HEK293 (cell line): ENCODE measurements at regions not wholly inside any gene's neighbourhood (a gene's known extent, or its start where the extent isn't known, plus 50 kb on each side); places are given as distances from the start of the nearest gene placed in this dataset.

ENCODE experiments used
- CTCF ChIA-PET: fragments of 350-600 bp; formaldehyde crosslinking; extraction: SDS; loops from one replicate; lab custom pipeline; 2021; ENCODE audit warnings: antibody characterized with exemption; lab: Yijun Ruan, JAX
- POLR2A ChIA-PET: fragments of 300-600 bp; formaldehyde crosslinking; extraction: SDS; loops from one replicate; lab custom pipeline; 2020; ENCODE audit warnings: antibody characterized with exemption, inconsistent platforms; lab: Yijun Ruan, JAX
- H3K27ac ChIP-seq: fragments of 200-500 bp; sonication (Bioruptor generic); 2 replicates; pipeline ENCODE4 v1.5.1; 2014; ENCODE audit warnings: low read depth, low read length, control low read depth, inconsistent platforms; ENCODE audit errors: extremely low read depth
- H3K36me3 ChIP-seq, 2 experiments: fragments of 200-500 bp in 1 of 2; sonication (Bioruptor generic) in 1 of 2; 1 replicate in 1 of 2; 2 replicates in 1 of 2; pipeline ENCODE4 v1.5.1; 2014 to 2017; ENCODE audit warnings: inconsistent platforms in 2 of 2, low read length in 2 of 2; ENCODE audit not compliant: control insufficient read depth in 2 of 2, insufficient read depth in 1 of 2
- H3K4me1 ChIP-seq: fragments of 200-500 bp; sonication (Bioruptor generic); 2 replicates; pipeline ENCODE4 v1.5.1; 2014; ENCODE audit warnings: mild to moderate bottlenecking, low read length, inconsistent platforms; ENCODE audit not compliant: control insufficient read depth, insufficient read depth
- H3K4me3 ChIP-seq: 2 replicates; pipeline ENCODE4 v1.5.1; 2011; ENCODE audit warnings: low read depth, mild to moderate bottlenecking, control low read depth, low read length, moderate library complexity
- H3K9me3 ChIP-seq: fragments of 200-500 bp; sonication (Bioruptor generic); 2 replicates; pipeline ENCODE4 v1.5.1; 2014; ENCODE audit warnings: low read depth, low read length, inconsistent platforms; ENCODE audit not compliant: control insufficient read depth, insufficient read depth
- IKZF3 ChIP-seq: fragments of 450-650 bp; IDR thresholded peaks from 2 replicates; pipeline ENCODE4 v1.5.0; 2018; ENCODE audit warnings: missing biosample characterization, mild to moderate bottlenecking, missing genetic modification characterization, moderate library complexity
- KLF10 ChIP-seq: fragments of 450-650 bp; IDR thresholded peaks from 2 replicates; pipeline ENCODE4 v1.5.1; 2018; ENCODE audit warnings: missing biosample characterization, mild to moderate bottlenecking, missing genetic modification characterization
- KLF9 ChIP-seq: fragments of 450-650 bp; formaldehyde crosslinking; IDR thresholded peaks from 2 replicates; pipeline ENCODE4 v1.5.1; 2016; ENCODE audit warnings: missing biosample characterization, missing genetic modification characterization, low read depth
- OSR2 ChIP-seq: fragments of 450-650 bp; formaldehyde crosslinking; IDR thresholded peaks from 2 replicates; pipeline ENCODE4 v1.5.1; 2016; ENCODE audit warnings: missing biosample characterization, missing genetic modification characterization
- PRDM1 ChIP-seq: fragments of 450-650 bp; formaldehyde crosslinking; IDR thresholded peaks from 2 replicates; pipeline ENCODE4; 2016; ENCODE audit warnings: missing biosample characterization, missing genetic modification characterization
- SALL2 ChIP-seq: fragments of 450-650 bp; formaldehyde crosslinking; IDR thresholded peaks from 2 replicates; pipeline ENCODE4 v1.5.0; 2017; ENCODE audit warnings: missing biosample characterization, mild to moderate bottlenecking, missing genetic modification characterization, borderline replicate concordance
- WT1 ChIP-seq: fragments of 450-650 bp; formaldehyde crosslinking; IDR thresholded peaks from 2 replicates; pipeline ENCODE4 v1.5.1; 2016; ENCODE audit warnings: missing biosample characterization, missing genetic modification characterization
- YY2 ChIP-seq: fragments of 450-650 bp; formaldehyde crosslinking; IDR thresholded peaks from 2 replicates; pipeline ENCODE4 v1.5.1; 2016; ENCODE audit warnings: missing biosample characterization, missing genetic modification characterization
- ZFHX2 ChIP-seq: fragments of 450-650 bp; formaldehyde crosslinking; conservative IDR thresholded peaks from 2 replicates; pipeline ENCODE4 v1.5.1; 2016; ENCODE audit warnings: missing biosample characterization, missing genetic modification characterization
- ZNF16 ChIP-seq: fragments of 450-650 bp; formaldehyde crosslinking; IDR thresholded peaks from 2 replicates; pipeline ENCODE4 v1.5.1; 2016; ENCODE audit warnings: low read depth, missing biosample characterization, missing genetic modification characterization
- ZNF169 ChIP-seq: fragments of 450-650 bp; formaldehyde crosslinking; IDR thresholded peaks from 2 replicates; pipeline ENCODE4 v1.5.1; 2016; ENCODE audit warnings: missing biosample characterization, missing genetic modification characterization
- ZNF274 ChIP-seq, 2 experiments: fragments of 200-500 bp in 1 of 2; fragments of 450-650 bp in 1 of 2; sonication (Bioruptor generic) in 1 of 2; formaldehyde crosslinking in 1 of 2; IDR thresholded peaks; 2 replicates each; pipeline versions ENCODE4 v1.5.1 to v1.6.1; 2014 to 2016; ENCODE audit warnings: borderline replicate concordance in 1 of 2, inconsistent platforms in 1 of 2, low read length in 1 of 2, missing biosample characterization in 1 of 2, missing genetic modification characterization in 1 of 2
- ZNF292 ChIP-seq: fragments of 450-650 bp; formaldehyde crosslinking; IDR thresholded peaks from 2 replicates; pipeline ENCODE4 v1.5.1; 2016; ENCODE audit warnings: low read depth, missing biosample characterization, missing genetic modification characterization, borderline replicate concordance
- ZNF394 ChIP-seq: fragments of 450-650 bp; formaldehyde crosslinking; IDR thresholded peaks from 2 replicates; pipeline ENCODE4 v1.5.1; 2016; ENCODE audit warnings: missing biosample characterization, missing genetic modification characterization, mild to moderate bottlenecking, moderate library complexity, borderline replicate concordance
- ZNF544 ChIP-seq: fragments of 450-650 bp; formaldehyde crosslinking; IDR thresholded peaks from 2 replicates; pipeline ENCODE4 v1.5.0; 2017; ENCODE audit warnings: missing biosample characterization, missing genetic modification characterization
- ZNF596 ChIP-seq: fragments of 450-650 bp; IDR thresholded peaks from 2 replicates; pipeline ENCODE4 v1.5.0; 2018; ENCODE audit warnings: missing biosample characterization, mild to moderate bottlenecking, missing genetic modification characterization, moderate library complexity
- ZNF747 ChIP-seq: fragments of 450-650 bp; formaldehyde crosslinking; IDR thresholded peaks from 2 replicates; pipeline ENCODE4 v1.5.1; 2016; ENCODE audit warnings: missing biosample characterization, missing genetic modification characterization
- TF ChIP-seq, protein P1 (sequence below): fragments of 450-650 bp; formaldehyde crosslinking; IDR thresholded peaks from 2 replicates; pipeline ENCODE4 v1.5.1; 2016; ENCODE audit warnings: missing biosample characterization, missing genetic modification characterization
- TF ChIP-seq, protein P2 (sequence below): fragments of 450-650 bp; formaldehyde crosslinking; IDR thresholded peaks from 2 replicates; pipeline ENCODE4 v1.5.1; 2016; ENCODE audit warnings: missing biosample characterization, missing genetic modification characterization
- TF ChIP-seq, protein P3 (sequence below): fragments of 450-650 bp; formaldehyde crosslinking; conservative IDR thresholded peaks from 2 replicates; pipeline ENCODE4 v1.5.1; 2016; ENCODE audit warnings: low read depth, missing biosample characterization, missing genetic modification characterization
- TF ChIP-seq, protein P4 (sequence below): fragments of 450-650 bp; formaldehyde crosslinking; IDR thresholded peaks from 2 replicates; pipeline ENCODE4 v1.5.1; 2016; ENCODE audit warnings: missing biosample characterization, missing genetic modification characterization
- TF ChIP-seq, protein P5 (sequence below): fragments of 450-650 bp; formaldehyde crosslinking; IDR thresholded peaks from 2 replicates; pipeline ENCODE4 v1.5.0; 2017; ENCODE audit warnings: missing biosample characterization, missing genetic modification characterization, borderline replicate concordance

DNA sequence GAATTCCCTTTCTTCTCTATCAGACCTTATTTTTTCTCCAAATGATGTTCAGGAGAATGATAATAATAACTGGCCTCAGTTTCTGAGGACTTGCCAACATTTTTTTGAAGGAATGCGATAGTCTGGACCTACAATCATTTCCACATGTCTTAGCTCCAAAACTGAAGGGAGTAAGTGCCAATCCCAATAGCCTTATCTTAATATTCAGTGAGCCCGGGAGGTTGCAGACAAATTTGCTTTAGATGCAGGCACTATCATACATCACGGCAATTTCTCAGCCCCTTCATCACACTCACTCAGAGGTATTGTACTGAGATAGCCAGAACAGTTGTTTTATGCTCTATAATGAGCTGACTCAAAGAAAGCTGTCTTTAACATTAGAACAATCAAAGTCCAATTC, 796.9 kb downstream of the ADGRL2 start:
- Histone ChIP-seq H3K4me1 (no peaks in the 10 kb centered on the region), H3K4me3 (no peak overlapping the region), H3K36me3 (no peaks in the 10 kb centered on the region)
- POLR2A ChIA-PET: no interaction called here
- CTCF ChIA-PET: interaction anchor here (0.6 kb wide), 1 partner anchor 511 kb away, joined by 3 read pairs; no protein-coding TSS in a partner anchor
- TF ChIP-seq ZNF169 (tag by site-specific recombination) (no peak), ZNF274 (IDR thresholded peaks at IDR 0.05; ENCODE audit: low read length) (no peak), ZNF274 (tag by site-specific recombination; IDR thresholded peaks at IDR 0.05; ENCODE audit: borderline replicate concordance) (no peak), ZFHX2 (tag by site-specific recombination) (no peak), PRDM1 (tag by site-specific recombination) (no peak), ZNF747 (no peak), ZNF16 (tag by site-specific recombination) (no peak), YY2 (tag by site-specific recombination) (no peak)
- TF ChIP-seq, protein P1, sequence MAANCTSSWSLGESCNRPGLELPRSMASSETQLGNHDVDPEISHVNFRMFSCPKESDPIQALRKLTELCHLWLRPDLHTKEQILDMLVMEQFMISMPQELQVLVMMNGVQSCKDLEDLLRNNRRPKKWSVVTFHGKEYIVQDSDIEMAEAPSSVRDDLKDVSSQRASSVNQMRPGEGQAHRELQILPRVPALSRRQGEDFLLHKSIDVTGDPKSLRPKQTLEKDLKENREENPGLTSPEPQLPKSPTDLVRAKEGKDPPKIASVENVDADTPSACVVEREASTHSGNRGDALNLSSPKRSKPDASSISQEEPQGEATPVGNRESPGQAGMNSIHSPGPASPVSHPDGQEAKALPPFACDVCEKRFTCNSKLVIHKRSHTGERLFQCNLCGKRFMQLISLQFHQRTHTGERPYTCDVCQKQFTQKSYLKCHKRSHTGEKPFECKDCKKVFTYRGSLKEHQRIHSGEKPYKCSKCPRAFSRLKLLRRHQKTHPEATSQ (tag by site-specific recombination): no peak
- TF ChIP-seq, all 188 proteins: peak for 0
- H3K9me3 ChIP-seq: no peaks in the 10 kb centered on the region
- H3K27ac ChIP-seq: no peak overlapping the region

DNA sequence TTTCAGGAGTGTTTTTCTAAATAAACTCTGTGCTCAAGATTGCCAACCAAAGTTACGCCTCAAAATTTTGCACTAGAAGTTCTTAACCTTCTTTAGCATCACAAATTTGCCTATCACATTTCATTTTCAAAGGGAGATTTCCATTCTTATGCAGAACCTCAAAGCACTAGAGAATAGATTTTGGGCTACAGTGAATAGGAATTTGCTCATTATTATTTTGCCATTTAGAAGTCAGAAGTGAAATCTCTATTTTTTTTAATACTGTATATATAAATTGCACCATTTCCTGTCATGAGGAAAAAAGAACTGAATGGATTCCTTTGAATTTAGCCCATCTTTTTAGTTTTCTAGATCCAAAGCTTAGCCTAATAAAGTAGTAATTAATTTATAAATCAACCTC, 796.4 kb downstream of the ADGRL2 start:
- POLR2A ChIA-PET: no interaction called here
- H3K4me3 ChIP-seq: no peak overlapping the region
- no peaks in the 10 kb centered on the region for H3K36me3 ChIP-seq
- TF ChIP-seq, protein P2, sequence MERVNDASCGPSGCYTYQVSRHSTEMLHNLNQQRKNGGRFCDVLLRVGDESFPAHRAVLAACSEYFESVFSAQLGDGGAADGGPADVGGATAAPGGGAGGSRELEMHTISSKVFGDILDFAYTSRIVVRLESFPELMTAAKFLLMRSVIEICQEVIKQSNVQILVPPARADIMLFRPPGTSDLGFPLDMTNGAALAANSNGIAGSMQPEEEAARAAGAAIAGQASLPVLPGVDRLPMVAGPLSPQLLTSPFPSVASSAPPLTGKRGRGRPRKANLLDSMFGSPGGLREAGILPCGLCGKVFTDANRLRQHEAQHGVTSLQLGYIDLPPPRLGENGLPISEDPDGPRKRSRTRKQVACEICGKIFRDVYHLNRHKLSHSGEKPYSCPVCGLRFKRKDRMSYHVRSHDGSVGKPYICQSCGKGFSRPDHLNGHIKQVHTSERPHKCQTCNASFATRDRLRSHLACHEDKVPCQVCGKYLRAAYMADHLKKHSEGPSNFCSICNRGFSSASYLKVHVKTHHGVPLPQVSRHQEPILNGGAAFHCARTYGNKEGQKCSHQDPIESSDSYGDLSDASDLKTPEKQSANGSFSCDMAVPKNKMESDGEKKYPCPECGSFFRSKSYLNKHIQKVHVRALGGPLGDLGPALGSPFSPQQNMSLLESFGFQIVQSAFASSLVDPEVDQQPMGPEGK (tag by site-specific recombination): no peak
- TF ChIP-seq KLF9 (tag by site-specific recombination): no peak
- TF ChIP-seq ZNF596 (tag by site-specific recombination): no peak
- no peak for TF ChIP-seq OSR2 (tag by site-specific recombination)
- TF ChIP-seq, protein P3, sequence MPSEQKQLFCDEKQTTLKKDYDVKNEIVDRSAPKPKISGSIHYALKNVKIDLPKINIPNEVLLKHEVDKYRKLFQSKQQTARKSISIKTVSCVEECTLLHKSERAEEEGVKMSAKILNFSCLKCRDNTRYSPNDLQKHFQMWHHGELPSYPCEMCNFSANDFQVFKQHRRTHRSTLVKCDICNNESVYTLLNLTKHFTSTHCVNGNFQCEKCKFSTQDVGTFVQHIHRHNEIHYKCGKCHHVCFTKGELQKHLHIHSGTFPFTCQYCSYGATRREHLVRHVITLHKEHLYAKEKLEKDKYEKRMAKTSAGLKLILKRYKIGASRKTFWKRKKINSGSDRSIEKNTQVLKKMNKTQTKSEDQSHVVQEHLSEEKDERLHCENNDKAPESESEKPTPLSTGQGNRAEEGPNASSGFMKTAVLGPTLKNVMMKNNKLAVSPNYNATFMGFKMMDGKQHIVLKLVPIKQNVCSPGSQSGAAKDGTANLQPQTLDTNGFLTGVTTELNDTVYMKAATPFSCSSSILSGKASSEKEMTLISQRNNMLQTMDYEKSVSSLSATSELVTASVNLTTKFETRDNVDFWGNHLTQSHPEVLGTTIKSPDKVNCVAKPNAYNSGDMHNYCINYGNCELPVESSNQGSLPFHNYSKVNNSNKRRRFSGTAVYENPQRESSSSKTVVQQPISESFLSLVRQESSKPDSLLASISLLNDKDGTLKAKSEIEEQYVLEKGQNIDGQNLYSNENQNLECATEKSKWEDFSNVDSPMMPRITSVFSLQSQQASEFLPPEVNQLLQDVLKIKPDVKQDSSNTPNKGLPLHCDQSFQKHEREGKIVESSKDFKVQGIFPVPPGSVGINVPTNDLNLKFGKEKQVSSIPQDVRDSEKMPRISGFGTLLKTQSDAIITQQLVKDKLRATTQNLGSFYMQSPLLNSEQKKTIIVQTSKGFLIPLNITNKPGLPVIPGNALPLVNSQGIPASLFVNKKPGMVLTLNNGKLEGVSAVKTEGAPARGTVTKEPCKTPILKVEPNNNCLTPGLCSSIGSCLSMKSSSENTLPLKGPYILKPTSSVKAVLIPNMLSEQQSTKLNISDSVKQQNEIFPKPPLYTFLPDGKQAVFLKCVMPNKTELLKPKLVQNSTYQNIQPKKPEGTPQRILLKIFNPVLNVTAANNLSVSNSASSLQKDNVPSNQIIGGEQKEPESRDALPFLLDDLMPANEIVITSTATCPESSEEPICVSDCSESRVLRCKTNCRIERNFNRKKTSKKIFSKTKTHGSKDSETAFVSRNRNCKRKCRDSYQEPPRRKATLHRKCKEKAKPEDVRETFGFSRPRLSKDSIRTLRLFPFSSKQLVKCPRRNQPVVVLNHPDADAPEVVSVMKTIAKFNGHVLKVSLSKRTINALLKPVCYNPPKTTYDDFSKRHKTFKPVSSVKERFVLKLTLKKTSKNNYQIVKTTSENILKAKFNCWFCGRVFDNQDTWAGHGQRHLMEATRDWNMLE (tag by site-specific recombination): no peak
- TF ChIP-seq, protein P4, sequence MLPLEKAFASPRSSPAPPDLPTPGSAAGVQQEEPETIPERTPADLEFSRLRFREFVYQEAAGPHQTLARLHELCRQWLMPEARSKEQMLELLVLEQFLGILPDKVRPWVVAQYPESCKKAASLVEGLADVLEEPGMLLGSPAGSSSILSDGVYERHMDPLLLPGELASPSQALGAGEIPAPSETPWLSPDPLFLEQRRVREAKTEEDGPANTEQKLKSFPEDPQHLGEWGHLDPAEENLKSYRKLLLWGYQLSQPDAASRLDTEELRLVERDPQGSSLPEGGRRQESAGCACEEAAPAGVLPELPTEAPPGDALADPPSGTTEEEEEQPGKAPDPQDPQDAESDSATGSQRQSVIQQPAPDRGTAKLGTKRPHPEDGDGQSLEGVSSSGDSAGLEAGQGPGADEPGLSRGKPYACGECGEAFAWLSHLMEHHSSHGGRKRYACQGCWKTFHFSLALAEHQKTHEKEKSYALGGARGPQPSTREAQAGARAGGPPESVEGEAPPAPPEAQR: no peak
- no peak for TF ChIP-seq IKZF3 (tag by site-specific recombination)
- no peak for TF ChIP-seq KLF10 (tag by site-specific recombination)
- TF ChIP-seq WT1: no peak
- TF ChIP-seq, protein P5, sequence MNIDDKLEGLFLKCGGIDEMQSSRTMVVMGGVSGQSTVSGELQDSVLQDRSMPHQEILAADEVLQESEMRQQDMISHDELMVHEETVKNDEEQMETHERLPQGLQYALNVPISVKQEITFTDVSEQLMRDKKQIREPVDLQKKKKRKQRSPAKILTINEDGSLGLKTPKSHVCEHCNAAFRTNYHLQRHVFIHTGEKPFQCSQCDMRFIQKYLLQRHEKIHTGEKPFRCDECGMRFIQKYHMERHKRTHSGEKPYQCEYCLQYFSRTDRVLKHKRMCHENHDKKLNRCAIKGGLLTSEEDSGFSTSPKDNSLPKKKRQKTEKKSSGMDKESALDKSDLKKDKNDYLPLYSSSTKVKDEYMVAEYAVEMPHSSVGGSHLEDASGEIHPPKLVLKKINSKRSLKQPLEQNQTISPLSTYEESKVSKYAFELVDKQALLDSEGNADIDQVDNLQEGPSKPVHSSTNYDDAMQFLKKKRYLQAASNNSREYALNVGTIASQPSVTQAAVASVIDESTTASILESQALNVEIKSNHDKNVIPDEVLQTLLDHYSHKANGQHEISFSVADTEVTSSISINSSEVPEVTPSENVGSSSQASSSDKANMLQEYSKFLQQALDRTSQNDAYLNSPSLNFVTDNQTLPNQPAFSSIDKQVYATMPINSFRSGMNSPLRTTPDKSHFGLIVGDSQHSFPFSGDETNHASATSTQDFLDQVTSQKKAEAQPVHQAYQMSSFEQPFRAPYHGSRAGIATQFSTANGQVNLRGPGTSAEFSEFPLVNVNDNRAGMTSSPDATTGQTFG (tag by site-specific recombination): no peak
- no peak for TF ChIP-seq ZNF544 (tag by site-specific recombination)
- TF ChIP-seq SALL2 (tag by site-specific recombination): no peak
- TF ChIP-seq ZNF394 (tag by site-specific recombination): no peak
- no peak for TF ChIP-seq ZNF292 (tag by site-specific recombination)
- CTCF ChIA-PET: no interaction called here
- no peak overlapping the region for H3K27ac ChIP-seq
- H3K9me3 ChIP-seq: no peaks in the 10 kb centered on the region
- no peaks in the 10 kb centered on the region for H3K4me1 ChIP-seq
